ENCODE measurements at regions not wholly inside any gene's neighbourhood (a gene's known extent, or its start where the extent isn't known, plus 50 kb on each side); places are given as distances from the start of the nearest gene placed in this dataset.

- TF ChIP-seq CTCF (conservative IDR thresholded peaks at IDR 0.05; ENCODE audit: low read length) (no peak), EZH2phosphoT487 (IDR thresholded peaks at IDR 0.05; ENCODE audit: borderline replicate concordance) (no peak)
Observed at GRCh38 chr14:71523630-71524319, 408.5 kb upstream of the RGS6 start.

Measured in Loucy (cell line).